ENCODE measurements at regions not wholly inside any gene's neighbourhood (a gene's known extent, or its start where the extent isn't known, plus 50 kb on each side); places are given as distances from the start of the nearest gene placed in this dataset.
"Not testable (repeated sequence)": the region's sequence is repeated elsewhere in the genome, so short reads cannot be mapped to it uniquely, and the experiment has no call there.

DNA sequence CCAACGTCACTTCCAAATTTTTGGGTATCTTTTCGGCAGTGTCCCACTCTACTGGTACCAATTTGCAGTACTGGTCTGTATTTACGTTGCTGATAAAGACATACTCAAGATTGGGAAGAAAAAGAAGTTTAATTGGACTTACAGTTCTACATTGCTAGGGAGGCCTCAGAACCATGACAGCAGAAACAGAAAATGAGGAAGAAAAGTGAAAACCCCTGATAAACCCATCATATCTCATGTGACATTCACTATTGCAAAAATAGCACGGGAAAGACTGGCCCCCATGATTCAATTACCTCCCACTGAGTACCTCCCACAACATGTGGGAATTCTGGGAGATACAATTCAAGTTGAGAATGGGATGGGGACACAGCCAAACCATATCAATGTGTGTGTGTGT, 364.0 kb upstream of the KCND2 start:
- Histone ChIP-seq H3K36me3 (ENCODE audit: insufficient read depth, low read length) (no peaks in the 10 kb centered on the region), H4K20me1 (ENCODE audit: insufficient read depth, low read length, poor library complexity, severe bottlenecking) (no peaks in the 10 kb centered on the region), H3K27me3 (ENCODE audit: insufficient read depth, low read length, poor library complexity, severe bottlenecking) (no peaks in the 10 kb centered on the region), H3K79me2 (ENCODE audit: insufficient read depth, low read length) (no peaks in the 10 kb centered on the region), H3K9ac (ENCODE audit: low read depth, low read length, poor library complexity, severe bottlenecking) (no peak overlapping the region), H3K4me1 (ENCODE audit: insufficient read depth, low read length, poor library complexity, severe bottlenecking) (no peaks in the 10 kb centered on the region), H3K9me3 (ENCODE audit: insufficient read depth, low read depth, low read length) (no peaks in the 10 kb centered on the region), H2AFZ (ENCODE audit: low read length) (no peak overlapping the region), H3K9me2 (replicated peaks; ENCODE audit: low read depth, low read length) (no peaks in the 10 kb centered on the region), H3F3A (ENCODE audit: low read depth) (no peaks in the 10 kb centered on the region), H3K4me2 (ENCODE audit: low read depth, low read length, poor library complexity, severe bottlenecking) (no peak overlapping the region), H3K4me3 (ENCODE audit: low read length, poor library complexity, severe bottlenecking) (no peak overlapping the region)
- TF ChIP-seq, protein P1, sequence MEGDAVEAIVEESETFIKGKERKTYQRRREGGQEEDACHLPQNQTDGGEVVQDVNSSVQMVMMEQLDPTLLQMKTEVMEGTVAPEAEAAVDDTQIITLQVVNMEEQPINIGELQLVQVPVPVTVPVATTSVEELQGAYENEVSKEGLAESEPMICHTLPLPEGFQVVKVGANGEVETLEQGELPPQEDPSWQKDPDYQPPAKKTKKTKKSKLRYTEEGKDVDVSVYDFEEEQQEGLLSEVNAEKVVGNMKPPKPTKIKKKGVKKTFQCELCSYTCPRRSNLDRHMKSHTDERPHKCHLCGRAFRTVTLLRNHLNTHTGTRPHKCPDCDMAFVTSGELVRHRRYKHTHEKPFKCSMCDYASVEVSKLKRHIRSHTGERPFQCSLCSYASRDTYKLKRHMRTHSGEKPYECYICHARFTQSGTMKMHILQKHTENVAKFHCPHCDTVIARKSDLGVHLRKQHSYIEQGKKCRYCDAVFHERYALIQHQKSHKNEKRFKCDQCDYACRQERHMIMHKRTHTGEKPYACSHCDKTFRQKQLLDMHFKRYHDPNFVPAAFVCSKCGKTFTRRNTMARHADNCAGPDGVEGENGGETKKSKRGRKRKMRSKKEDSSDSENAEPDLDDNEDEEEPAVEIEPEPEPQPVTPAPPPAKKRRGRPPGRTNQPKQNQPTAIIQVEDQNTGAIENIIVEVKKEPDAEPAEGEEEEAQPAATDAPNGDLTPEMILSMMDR (conservative IDR thresholded peaks at IDR 0.05; ENCODE audit: low read length): no peak
- no peak for TF ChIP-seq EZH2phosphoT487 (IDR thresholded peaks at IDR 0.05; ENCODE audit: borderline replicate concordance)

DNA sequence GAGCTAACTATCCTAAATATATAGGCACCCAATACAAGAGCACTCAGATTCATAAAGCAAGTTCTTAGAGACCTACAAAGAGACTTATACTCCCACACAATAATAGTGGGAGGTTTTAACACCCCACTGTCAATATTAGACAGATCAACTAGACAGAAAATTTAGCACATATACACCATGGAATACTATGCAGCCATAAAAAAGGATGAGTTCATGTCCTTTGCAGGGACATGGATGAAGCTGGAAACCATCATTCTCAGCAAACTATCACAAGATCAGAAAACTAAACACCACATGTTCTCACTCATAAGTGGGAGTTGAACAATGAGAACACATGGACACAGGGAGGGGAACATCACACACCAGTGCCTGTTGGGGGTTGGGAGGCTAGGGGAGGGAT, 358.9 kb upstream of the KCND2 start:
- not testable (repeated sequence) for H2AFZ ChIP-seq (ENCODE audit: low read length); H3K9me3 ChIP-seq (ENCODE audit: insufficient read depth, low read depth, low read length); H3K36me3 ChIP-seq (ENCODE audit: insufficient read depth, low read length); H3K4me2 ChIP-seq (ENCODE audit: low read depth, low read length, poor library complexity, severe bottlenecking); H3K27me3 ChIP-seq (ENCODE audit: insufficient read depth, low read length, poor library complexity, severe bottlenecking); H3K9ac ChIP-seq (ENCODE audit: low read depth, low read length, poor library complexity, severe bottlenecking); H3K4me3 ChIP-seq (ENCODE audit: low read length, poor library complexity, severe bottlenecking); H3K79me2 ChIP-seq (ENCODE audit: insufficient read depth, low read length); H3K4me1 ChIP-seq (ENCODE audit: insufficient read depth, low read length, poor library complexity, severe bottlenecking); H4K20me1 ChIP-seq (ENCODE audit: insufficient read depth, low read length, poor library complexity, severe bottlenecking); H3K9me2 ChIP-seq (replicated peaks; ENCODE audit: low read depth, low read length); H3F3A ChIP-seq (ENCODE audit: low read depth)

DNA sequence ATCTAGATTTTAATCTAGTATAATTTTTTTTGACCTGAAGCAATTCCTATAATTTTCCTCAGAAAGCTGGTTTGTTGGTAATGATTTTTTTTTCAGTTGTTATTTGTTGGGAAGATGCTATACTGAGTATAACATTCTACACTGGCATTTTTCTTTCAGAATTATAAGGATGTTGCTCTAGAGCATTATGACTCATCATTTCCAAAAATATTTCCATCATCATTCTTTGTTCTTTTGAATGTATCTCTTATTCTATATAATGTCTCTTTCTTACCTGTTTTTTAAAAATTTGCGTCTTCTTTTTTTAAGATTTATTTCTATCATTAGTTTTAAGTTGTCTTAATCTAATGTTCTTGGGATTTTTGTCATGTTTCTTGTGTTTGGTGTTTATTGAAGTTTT, 356.5 kb upstream of the KCND2 start:
- Histone ChIP-seq H3K79me2 (ENCODE audit: insufficient read depth, low read length) (no peaks in the 10 kb centered on the region), H3K36me3 (ENCODE audit: insufficient read depth, low read length) (no peaks in the 10 kb centered on the region), H2AFZ (ENCODE audit: low read length) (no peak overlapping the region), H3K4me3 (ENCODE audit: low read length, poor library complexity, severe bottlenecking) (no peak overlapping the region), H3K9me2 (replicated peaks; ENCODE audit: low read depth, low read length) (no peaks in the 10 kb centered on the region), H3K9me3 (ENCODE audit: insufficient read depth, low read depth, low read length) (no peaks in the 10 kb centered on the region), H4K20me1 (ENCODE audit: insufficient read depth, low read length, poor library complexity, severe bottlenecking) (no peaks in the 10 kb centered on the region), H3K4me2 (ENCODE audit: low read depth, low read length, poor library complexity, severe bottlenecking) (no peak overlapping the region), H3K4me1 (ENCODE audit: insufficient read depth, low read length, poor library complexity, severe bottlenecking) (no peaks in the 10 kb centered on the region), H3F3A (ENCODE audit: low read depth) (no peaks in the 10 kb centered on the region), H3K27me3 (ENCODE audit: insufficient read depth, low read length, poor library complexity, severe bottlenecking) (no peaks in the 10 kb centered on the region), H3K9ac (ENCODE audit: low read depth, low read length, poor library complexity, severe bottlenecking) (no peak overlapping the region)
- TF ChIP-seq EZH2phosphoT487 (IDR thresholded peaks at IDR 0.05; ENCODE audit: borderline replicate concordance): no peak
- TF ChIP-seq, protein P1 (conservative IDR thresholded peaks at IDR 0.05; ENCODE audit: low read length): no peak

DNA sequence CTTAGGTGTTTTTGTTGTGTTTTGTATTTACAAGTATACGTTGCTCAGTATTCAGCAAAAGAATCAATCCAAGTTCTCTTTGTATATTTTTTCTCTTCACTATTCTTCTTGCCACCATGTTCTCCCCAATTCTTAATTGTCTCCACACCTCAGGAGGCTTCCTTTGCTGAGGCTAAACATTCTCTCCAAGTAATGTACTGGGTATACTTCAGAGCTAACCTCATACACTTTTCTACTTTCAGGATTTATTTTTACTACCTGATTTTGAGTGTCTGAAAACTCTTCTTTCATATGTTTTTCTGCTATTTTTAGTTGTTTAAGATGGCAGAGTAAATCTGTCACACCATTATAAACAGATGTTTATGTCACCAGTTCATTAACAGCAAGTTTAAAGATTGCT, 354.8 kb upstream of the KCND2 start:
- Histone ChIP-seq H4K20me1 (ENCODE audit: insufficient read depth, low read length, poor library complexity, severe bottlenecking) (no peaks in the 10 kb centered on the region), H3K36me3 (ENCODE audit: insufficient read depth, low read length) (no peaks in the 10 kb centered on the region), H3K4me1 (ENCODE audit: insufficient read depth, low read length, poor library complexity, severe bottlenecking) (no peaks in the 10 kb centered on the region), H3K9ac (ENCODE audit: low read depth, low read length, poor library complexity, severe bottlenecking) (no peak overlapping the region), H3K4me3 (ENCODE audit: low read length, poor library complexity, severe bottlenecking) (no peak overlapping the region), H3F3A (ENCODE audit: low read depth) (no peaks in the 10 kb centered on the region), H3K9me3 (ENCODE audit: insufficient read depth, low read depth, low read length) (no peaks in the 10 kb centered on the region), H3K79me2 (ENCODE audit: insufficient read depth, low read length) (no peaks in the 10 kb centered on the region), H3K27me3 (ENCODE audit: insufficient read depth, low read length, poor library complexity, severe bottlenecking) (no peaks in the 10 kb centered on the region), H3K4me2 (ENCODE audit: low read depth, low read length, poor library complexity, severe bottlenecking) (no peak overlapping the region), H3K9me2 (replicated peaks; ENCODE audit: low read depth, low read length) (no peaks in the 10 kb centered on the region), H2AFZ (ENCODE audit: low read length) (no peak overlapping the region)
- TF ChIP-seq, protein P1 (conservative IDR thresholded peaks at IDR 0.05; ENCODE audit: low read length): no peak
- no peak for TF ChIP-seq EZH2phosphoT487 (IDR thresholded peaks at IDR 0.05; ENCODE audit: borderline replicate concordance)

Measured in Loucy (cell line).